ENCODE measurements at regions not wholly inside any gene's neighbourhood (a gene's known extent, or its start where the extent isn't known, plus 50 kb on each side); places are given as distances from the start of the nearest gene placed in this dataset.

GRCh38 chr6:103107985-103108384 lies 1714.5 kb downstream of the GRIK2 start:
- Histone ChIP-seq H3K4me1 (replicated peaks in 1 of 2; ENCODE audit: control insufficient read depth in 2 of 2, insufficient read depth in 2 of 2, low read length in 2 of 2) (no peaks in the 10 kb centered on the region), H3K9ac (ENCODE audit: insufficient read depth in 1 of 2, low read depth in 2 of 2, low read length in 2 of 2) (no peak overlapping the region), H4K20me1 (replicated peaks; ENCODE audit: control insufficient read depth, insufficient read depth, low read length) (no peaks in the 10 kb centered on the region), H3K27me3 (ENCODE audit: control insufficient read depth in 2 of 2, insufficient read depth in 2 of 2, low read length in 2 of 2) (no peaks in the 10 kb centered on the region), H2AFZ (ENCODE audit: low read depth, low read length) (no peak overlapping the region), H3K4me2 (ENCODE audit: insufficient read depth, low read length) (no peak overlapping the region), H3K79me2 (ENCODE audit: control insufficient read depth, insufficient read depth, low read length) (no peaks in the 10 kb centered on the region), H3K9me1 (ENCODE audit: control insufficient read depth, insufficient read depth, low read length) (no peaks in the 10 kb centered on the region), H3K4me3 (no peak overlapping the region), H3K36me3 (ENCODE audit: control insufficient read depth, insufficient read depth, low read length) (no peaks in the 10 kb centered on the region), H3K27ac (ENCODE audit: extremely low read depth, low read depth, low read length) (no peak overlapping the region), H3K9me3 (replicated peaks; ENCODE audit: control insufficient read depth, insufficient read depth, low read depth, low read length) (no peaks in the 10 kb centered on the region)
- FAIRE-seq = no peak
- POLR2A ChIA-PET = no interaction called here
- no peak for TF ChIP-seq ARID3B (CRISPR knock-in tag; IDR thresholded peaks at IDR 0.05; ENCODE audit: borderline replicate concordance)
- TF ChIP-seq NR2F6 (CRISPR knock-in tag; IDR thresholded peaks at IDR 0.05) = no peak
- TF ChIP-seq JUNB (CRISPR knock-in tag; conservative IDR thresholded peaks at IDR 0.05) = no peak
- TF ChIP-seq ZNF212 (CRISPR knock-in tag; IDR thresholded peaks at IDR 0.05) = no peak
- no peak for TF ChIP-seq IRF2 (CRISPR knock-in tag; IDR thresholded peaks at IDR 0.05)
- no peak for TF ChIP-seq FOXJ3 (CRISPR knock-in tag; IDR thresholded peaks at IDR 0.05)
- TF ChIP-seq HDGF (IDR thresholded peaks at IDR 0.05) = no peak
- TF ChIP-seq IRF9 (tag; IDR thresholded peaks at IDR 0.05) = no peak
- TF ChIP-seq POLR2G (IDR thresholded peaks at IDR 0.05; ENCODE audit: low read depth, low read length) = no peak
- no peak for DNase-seq (ENCODE audit: extremely low read depth in 1 of 4, low spot score in 3 of 4)
- in situ Hi-C loops (cut with MboI) = no loop called here
- CTCF ChIA-PET (ENCODE audit: low intra/inter-chr PET ratio) = no interaction called here
- no peak for ATAC-seq
- BruUV-seq (replicated peaks) = no TSS peak
- intact Hi-C loops (cut with micrococcal nuclease) = no loop called here
